ENCODE measurements at regions not wholly inside any gene's neighbourhood (a gene's known extent, or its start where the extent isn't known, plus 50 kb on each side); places are given as distances from the start of the nearest gene placed in this dataset.

GRCh38 chr10:78426181-78426580, 392.5 kb downstream of the RPS24 start:
- Histone ChIP-seq H3K4ac (ENCODE audit: low read length) (no peak overlapping the region), H4K8ac (ENCODE audit: low read depth, low read length) (no peak overlapping the region), H3K36me3 (replicated peaks in 1 of 2; ENCODE audit: control insufficient read depth in 2 of 2, insufficient read depth in 2 of 2, low read length in 2 of 2) (peaks cover 0 to 1% of the 10 kb centered on the region in 2 donors), H2BK5ac (ENCODE audit: low read length) (no peak overlapping the region), H3K4me1 (ENCODE audit: control insufficient read depth in 2 of 2, insufficient read depth in 1 of 2, low read depth in 1 of 2, low read length in 2 of 2) (peaks cover 5 to 7% of the 10 kb centered on the region in 2 donors), H3K18ac (ENCODE audit: low read length) (no peak overlapping the region), H4K91ac (ENCODE audit: low read depth, low read length, poor library complexity) (no peak overlapping the region), H3K79me1 (ENCODE audit: low read depth, low read length) (no peaks in the 10 kb centered on the region), H2BK120ac (ENCODE audit: low read depth, low read length) (no peak overlapping the region), H3K9me3 (replicated peaks in 1 of 2; ENCODE audit: control insufficient read depth in 2 of 2, insufficient read depth in 1 of 2, low read depth in 1 of 2, low read length in 2 of 2) (peaks cover 2 to 11% of the 10 kb centered on the region in 2 donors), H2AK5ac (ENCODE audit: low read depth, low read length) (no peak overlapping the region), H3K4me2 (ENCODE audit: insufficient read depth, low read length, poor library complexity, severe bottlenecking) (no peak overlapping the region), H3K23ac (ENCODE audit: low read depth, low read length, poor library complexity) (no peak overlapping the region), H2BK15ac (ENCODE audit: low read length) (no peak overlapping the region), H2AFZ (ENCODE audit: low read length) (no peak overlapping the region), H3K27me3 (ENCODE audit: control insufficient read depth in 3 of 3, insufficient read depth in 3 of 3, low read depth in 1 of 3, low read length in 3 of 3) (no peaks in the 10 kb centered on the region), H3K14ac (ENCODE audit: low read length) (no peak overlapping the region), H3K27ac (replicated peaks; ENCODE audit: low read length) (no peak overlapping the region), H3K4me3 (ENCODE audit: low read length in 2 of 2) (no peak overlapping the region), H3K9ac (ENCODE audit: low read depth, low read length, poor library complexity) (no peak overlapping the region), H2BK12ac (ENCODE audit: low read length) (no peak overlapping the region)
- no CpG with 5 or more reads among the region's 3 CpGs for WGBS, 2 donors (ENCODE audit: extremely low coverage in 2 of 2, insufficient read length in 2 of 2, insufficient replicate concordance in 1 of 2)
- DNase-seq (ENCODE audit: low spot score), result no peak

- H3K79me1 ChIP-seq (ENCODE audit: low read depth, low read length), result no peaks in the 10 kb centered on the region
These were observed 393.9 kb downstream of the RPS24 start for GRCh38 chr10:78427497-78428031.

GRCh38 chr10:78428579-78428978, 394.9 kb downstream of the RPS24 start:
- Histone ChIP-seq H3K14ac (ENCODE audit: low read length) (no peak overlapping the region), H3K4me1 (ENCODE audit: control insufficient read depth in 2 of 2, insufficient read depth in 1 of 2, low read depth in 1 of 2, low read length in 2 of 2) (peaks cover 3 to 8% of the 10 kb centered on the region in 2 donors), H3K79me1 (ENCODE audit: low read depth, low read length) (no peaks in the 10 kb centered on the region), H2AK5ac (ENCODE audit: low read depth, low read length) (no peak overlapping the region), H2BK5ac (ENCODE audit: low read length) (no peak overlapping the region), H3K36me3 (replicated peaks in 1 of 2; ENCODE audit: control insufficient read depth in 2 of 2, insufficient read depth in 2 of 2, low read length in 2 of 2) (peaks cover 0 to 1% of the 10 kb centered on the region in 2 donors), H3K27ac (replicated peaks; ENCODE audit: low read length) (no peak overlapping the region), H3K9ac (ENCODE audit: low read depth, low read length, poor library complexity) (no peak overlapping the region), H3K4me2 (ENCODE audit: insufficient read depth, low read length, poor library complexity, severe bottlenecking) (no peak overlapping the region), H4K91ac (ENCODE audit: low read depth, low read length, poor library complexity) (no peak overlapping the region), H2AFZ (ENCODE audit: low read length) (no peak overlapping the region), H3K4me3 (ENCODE audit: low read length in 2 of 2) (no peak overlapping the region), H3K4ac (ENCODE audit: low read length) (no peak overlapping the region), H2BK15ac (ENCODE audit: low read length) (no peak overlapping the region), H2BK12ac (ENCODE audit: low read length) (no peak overlapping the region), H3K9me3 (replicated peaks in 1 of 2; ENCODE audit: control insufficient read depth in 2 of 2, insufficient read depth in 1 of 2, low read depth in 1 of 2, low read length in 2 of 2) (peaks cover 2 to 11% of the 10 kb centered on the region in 2 donors), H3K18ac (ENCODE audit: low read length) (no peak overlapping the region), H2BK120ac (ENCODE audit: low read depth, low read length) (no peak overlapping the region), H3K23ac (ENCODE audit: low read depth, low read length, poor library complexity) (no peak overlapping the region), H4K8ac (ENCODE audit: low read depth, low read length) (no peak overlapping the region), H3K27me3 (ENCODE audit: control insufficient read depth in 3 of 3, insufficient read depth in 3 of 3, low read depth in 1 of 3, low read length in 3 of 3) (no peaks in the 10 kb centered on the region)
- WGBS, 2 donors (ENCODE audit: extremely low coverage in 2 of 2, insufficient read length in 2 of 2, insufficient replicate concordance in 1 of 2), result no CpG with 5 or more reads among the region's 2 CpGs
- no peak for DNase-seq (ENCODE audit: low spot score)

More at GRCh38 chr10:78427497-78428031, 393.9 kb downstream of the RPS24 start:
- Histone ChIP-seq H2AK5ac (ENCODE audit: low read depth, low read length) (no peak overlapping the region), H2BK120ac (ENCODE audit: low read depth, low read length) (no peak overlapping the region), H3K4me3 (ENCODE audit: low read length in 2 of 2) (no peak overlapping the region), H3K4me2 (ENCODE audit: insufficient read depth, low read length, poor library complexity, severe bottlenecking) (no peak overlapping the region), H3K14ac (ENCODE audit: low read length) (no peak overlapping the region), H2BK12ac (ENCODE audit: low read length) (no peak overlapping the region), H3K9me3 (replicated peaks in 1 of 2; ENCODE audit: control insufficient read depth in 2 of 2, insufficient read depth in 1 of 2, low read depth in 1 of 2, low read length in 2 of 2) (peaks cover 2 to 11% of the 10 kb centered on the region in 2 donors), H3K23ac (ENCODE audit: low read depth, low read length, poor library complexity) (no peak overlapping the region), H2AFZ (ENCODE audit: low read length) (no peak overlapping the region), H2BK5ac (ENCODE audit: low read length) (no peak overlapping the region), H4K8ac (ENCODE audit: low read depth, low read length) (no peak overlapping the region), H3K4ac (ENCODE audit: low read length) (no peak overlapping the region), H3K18ac (ENCODE audit: low read length) (no peak overlapping the region), H3K9ac (ENCODE audit: low read depth, low read length, poor library complexity) (no peak overlapping the region), H3K36me3 (replicated peaks in 1 of 2; ENCODE audit: control insufficient read depth in 2 of 2, insufficient read depth in 2 of 2, low read length in 2 of 2) (peaks cover 0 to 1% of the 10 kb centered on the region in 2 donors), H3K4me1 (ENCODE audit: control insufficient read depth in 2 of 2, insufficient read depth in 1 of 2, low read depth in 1 of 2, low read length in 2 of 2) (peaks cover 0 to 3% of the 10 kb centered on the region in 2 donors), H3K27me3 (ENCODE audit: control insufficient read depth in 3 of 3, insufficient read depth in 3 of 3, low read depth in 1 of 3, low read length in 3 of 3) (no peaks in the 10 kb centered on the region), H3K27ac (replicated peaks; ENCODE audit: low read length) (no peak overlapping the region), H4K91ac (ENCODE audit: low read depth, low read length, poor library complexity) (no peak overlapping the region), H2BK15ac (ENCODE audit: low read length) (no peak overlapping the region)
- no CpG with 5 or more reads among the region's 2 CpGs for WGBS, 2 donors (ENCODE audit: extremely low coverage in 2 of 2, insufficient read length in 2 of 2, insufficient replicate concordance in 1 of 2)
- no peak for DNase-seq (ENCODE audit: low spot score)

GRCh38 chr10:78429984-78430383, 396.3 kb downstream of the RPS24 start:
- H4K91ac ChIP-seq (ENCODE audit: low read depth, low read length, poor library complexity), result no peak overlapping the region
- no peak overlapping the region for H3K4me3 ChIP-seq (ENCODE audit: low read length in 2 of 2)
- no peak overlapping the region for H3K4me2 ChIP-seq (ENCODE audit: insufficient read depth, low read length, poor library complexity, severe bottlenecking)
- H4K8ac ChIP-seq (ENCODE audit: low read depth, low read length), result no peak overlapping the region
- H3K9me3 ChIP-seq (replicated peaks in 1 of 2; ENCODE audit: control insufficient read depth in 2 of 2, insufficient read depth in 1 of 2, low read depth in 1 of 2, low read length in 2 of 2), result peaks cover 0 to 11% of the 10 kb centered on the region in 2 donors
- no peak overlapping the region for H2BK12ac ChIP-seq (ENCODE audit: low read length)
- H2AFZ ChIP-seq (ENCODE audit: low read length), result no peak overlapping the region
- H2AK5ac ChIP-seq (ENCODE audit: low read depth, low read length), result no peak overlapping the region
- H3K23ac ChIP-seq (ENCODE audit: low read depth, low read length, poor library complexity), result no peak overlapping the region
- DNase-seq (ENCODE audit: low spot score), result no peak
- H2BK15ac ChIP-seq (ENCODE audit: low read length), result no peak overlapping the region
- H2BK5ac ChIP-seq (ENCODE audit: low read length), result no peak overlapping the region
- no peak overlapping the region for H3K14ac ChIP-seq (ENCODE audit: low read length)
- no peaks in the 10 kb centered on the region for H3K79me1 ChIP-seq (ENCODE audit: low read depth, low read length)
- H3K27ac ChIP-seq (replicated peaks; ENCODE audit: low read length), result no peak overlapping the region
- no CpG with 5 or more reads among the region's 3 CpGs for WGBS, 2 donors (ENCODE audit: extremely low coverage in 2 of 2, insufficient read length in 2 of 2, insufficient replicate concordance in 1 of 2)
- peaks cover 17 to 20% of the 10 kb centered on the region in 2 donors for H3K4me1 ChIP-seq (ENCODE audit: control insufficient read depth in 2 of 2, insufficient read depth in 1 of 2, low read depth in 1 of 2, low read length in 2 of 2)
- H3K9ac ChIP-seq (ENCODE audit: low read depth, low read length, poor library complexity), result no peak overlapping the region
- no peak overlapping the region for H3K4ac ChIP-seq (ENCODE audit: low read length)
- H3K36me3 ChIP-seq (replicated peaks in 1 of 2; ENCODE audit: control insufficient read depth in 2 of 2, insufficient read depth in 2 of 2, low read length in 2 of 2), result no peaks in the 10 kb centered on the region
- H2BK120ac ChIP-seq (ENCODE audit: low read depth, low read length), result no peak overlapping the region
- H3K27me3 ChIP-seq (ENCODE audit: control insufficient read depth in 3 of 3, insufficient read depth in 3 of 3, low read depth in 1 of 3, low read length in 3 of 3), result no peaks in the 10 kb centered on the region
- no peak overlapping the region for H3K18ac ChIP-seq (ENCODE audit: low read length)

Data from neuronal stem cell (in vitro differentiated cells).